OCI-LY1 (cell line): ENCODE measurements at regions not wholly inside any gene's neighbourhood (a gene's known extent, or its start where the extent isn't known, plus 50 kb on each side); places are given as distances from the start of the nearest gene placed in this dataset.

ENCODE experiments used
- CTCF ChIP-seq: fragments of 200-600 bp; sonication (generic), shearing (Covaris generic); IDR thresholded peaks from 2 replicates; pipeline ENCODE4 v1.5.1; 2017; ENCODE audit warnings: mild to moderate bottlenecking, antibody characterized with exemption, low read length, moderate library complexity, mixed read lengths
- EZH2 ChIP-seq: fragments of 200-600 bp; sonication (generic), shearing (Covaris generic); IDR thresholded peaks from 2 replicates; pipeline ENCODE4 v1.8.0; 2017; ENCODE audit warnings: borderline replicate concordance, mixed run types, mild to moderate bottlenecking, antibody characterized with exemption, low read length, moderate library complexity, mixed read lengths

- no peak for TF ChIP-seq CTCF
- no peak for TF ChIP-seq EZH2
Measured at GRCh38 chr3:159634483-159634882, 354.2 kb upstream of the IL12A start.
